Peyer's patch (tissue), 4 donors: ENCODE measurements at regions not wholly inside any gene's neighbourhood (a gene's known extent, or its start where the extent isn't known, plus 50 kb on each side); places are given as distances from the start of the nearest gene placed in this dataset.

ENCODE experiments used
- CTCF ChIP-seq, 6 experiments: fragments of 450-650 bp in 4 of 6; fragments of 200-600 bp in 2 of 6; sonication (generic) in 1 of 6; IDR thresholded peaks; one replicate each; pipeline ENCODE4 v1.5.1; 2017 to 2019; ENCODE audit warnings: antibody characterized with exemption in 6 of 6, mild to moderate bottlenecking in 3 of 6, moderate library complexity in 1 of 6
- POLR2A ChIP-seq, 2 donors: fragments of 450-650 bp; IDR thresholded peaks; one replicate each; pipeline ENCODE4 v1.5.1; 2017; ENCODE audit warnings: antibody characterized with exemption in 2 of 2, mild to moderate bottlenecking in 2 of 2, moderate library complexity in 2 of 2

GRCh38 chr2:39858677-39859076, 79.6 kb upstream of the THUMPD2 start:
- TF ChIP-seq CTCF (IDR thresholded peaks at IDR 0.05) (no peak), POLR2A (IDR thresholded peaks at IDR 0.05) (no peak)
